Endothelial cell of umbilical vein (primary cell): ENCODE measurements at regions not wholly inside any gene's neighbourhood (a gene's known extent, or its start where the extent isn't known, plus 50 kb on each side); places are given as distances from the start of the nearest gene placed in this dataset.

Experiments
- BruUV-seq: library from RNA; stranded (reverse); fragments of 400-500 nt; replicated peaks from 2 replicates; lab custom pipeline; 2021; lab: Mats Ljungman, UMichigan
- CTCF ChIA-PET: fragments of 300-600, 350-600 bp; sonication (Branson Sonifier 250); formaldehyde crosslinking; loops from one replicate; lab custom pipeline; 2021; ENCODE audit warnings: antibody characterized with exemption, inconsistent platforms; lab: Charles Lee
- POLR2A ChIA-PET: fragments of 300-600, 350-600 bp; sonication (Branson Sonifier 250); formaldehyde crosslinking; loops from one replicate; lab custom pipeline; 2021; ENCODE audit warnings: antibody characterized with exemption, inconsistent platforms; lab: Charles Lee
- DNase-seq: peaks from one replicate; pipeline ENCODE4 v3.0.0-alpha.2; 2011; ENCODE audit warnings: low read depth, low spot score
- FAIRE-seq: peaks from 2 replicates; lab custom pipeline; 2011; peaks lifted over from hg19 to GRCh38; lab: Jason Lieb, UNC
- H2AFZ ChIP-seq: 2 replicates; pipeline ENCODE4 v1.6.0; 2012; ENCODE audit warnings: low read depth, low read length, control low read depth, inconsistent platforms
- H3K27ac ChIP-seq: 2 replicates; pipeline ENCODE4 v1.5.1; 2011; ENCODE audit warnings: low read depth, mild to moderate bottlenecking, control low read depth, low read length, moderate library complexity; ENCODE audit not compliant: insufficient read depth
- H3K27me3 ChIP-seq, 2 experiments: 2 replicates each; pipeline versions ENCODE4 v1.6.0 to v1.6.1; 2011; ENCODE audit warnings: low read length in 2 of 2, mixed read lengths in 1 of 2; ENCODE audit not compliant: control insufficient read depth in 2 of 2, insufficient read depth in 2 of 2
- H3K36me3 ChIP-seq, 2 experiments: 2 replicates in 1 of 2; 3 replicates in 1 of 2; pipeline ENCODE4 v1.5.1; 2011; ENCODE audit warnings: low read length in 2 of 2, mild to moderate bottlenecking in 1 of 2, moderate library complexity in 1 of 2; ENCODE audit not compliant: control insufficient read depth in 2 of 2, insufficient read depth in 2 of 2; ENCODE audit errors: extremely low read depth in 1 of 2
- H3K4me1 ChIP-seq: 3 replicates; pipeline ENCODE4 v1.5.1; 2011; ENCODE audit warnings: mild to moderate bottlenecking, low read length; ENCODE audit not compliant: control insufficient read depth, insufficient read depth; ENCODE audit errors: extremely low read depth
- H3K4me2 ChIP-seq: 2 replicates; pipeline ENCODE4 v1.6.1; 2011; ENCODE audit warnings: low read length, control low read depth, mixed read lengths; ENCODE audit not compliant: insufficient read depth
- H3K4me3 ChIP-seq, 3 experiments: fragments of 200-600 bp in 1 of 3; sonication (generic), shearing (Covaris generic) in 1 of 3; replicated peaks in 1 of 3; 2 replicates each; pipeline ENCODE4 v1.5.1; 2011 to 2016; ENCODE audit warnings: control low read depth in 3 of 3, low read length in 3 of 3, mild to moderate bottlenecking in 2 of 3, inconsistent platforms in 1 of 3, low read depth in 1 of 3, moderate library complexity in 1 of 3; ENCODE audit not compliant: insufficient read depth in 1 of 3
- H3K79me2 ChIP-seq: 2 replicates; pipeline ENCODE4 v1.6.0; 2012; ENCODE audit warnings: low read length, inconsistent platforms; ENCODE audit not compliant: control insufficient read depth, insufficient read depth
- H3K9ac ChIP-seq: replicated peaks from 2 replicates; pipeline ENCODE3; 2011; ENCODE audit warnings: low read length, control low read depth; ENCODE audit not compliant: insufficient read depth; ENCODE audit errors: extremely low read depth
- H3K9me1 ChIP-seq: replicated peaks from 3 replicates; pipeline ENCODE4 v1.6.0; 2011; ENCODE audit warnings: mild to moderate bottlenecking, low read length; ENCODE audit not compliant: control insufficient read depth, insufficient read depth; ENCODE audit errors: extremely low read depth
- H3K9me3 ChIP-seq: replicated peaks from 2 replicates; pipeline ENCODE4 v1.5.1; 2012; ENCODE audit warnings: low read length, inconsistent platforms; ENCODE audit not compliant: control insufficient read depth, insufficient read depth
- H4K20me1 ChIP-seq: replicated peaks from 2 replicates; pipeline ENCODE3; 2011; ENCODE audit warnings: mild to moderate bottlenecking, low read length; ENCODE audit not compliant: control insufficient read depth, insufficient read depth; ENCODE audit errors: extremely low read depth
- CTCF ChIP-seq, 2 donors: IDR thresholded peaks; 1 replicate in 1 of 2; 2 replicates in 1 of 2; pipeline ENCODE4 v1.5.1; 2011; ENCODE audit warnings: low read length in 2 of 2, mild to moderate bottlenecking in 2 of 2, moderate library complexity in 2 of 2, control low read depth in 1 of 2, inconsistent platforms in 1 of 2, low read depth in 1 of 2; ENCODE audit not compliant: insufficient read depth in 1 of 2; ENCODE audit errors: extremely low read depth in 1 of 2
- EZH2 ChIP-seq: IDR thresholded peaks from 2 replicates; pipeline ENCODE4 v1.6.1; 2012; ENCODE audit warnings: borderline replicate concordance, low read depth, mild to moderate bottlenecking, moderate library complexity, low read length, inconsistent platforms; ENCODE audit not compliant: severe bottlenecking
- FOS ChIP-seq: IDR thresholded peaks from 2 replicates; pipeline ENCODE4 v1.6.1; 2011; ENCODE audit warnings: mild to moderate bottlenecking, low read length, moderate library complexity, borderline replicate concordance; ENCODE audit not compliant: insufficient read depth
- GATA2 ChIP-seq: IDR thresholded peaks from 2 replicates; pipeline ENCODE4 v1.7.0; 2011; ENCODE audit warnings: low read depth, mild to moderate bottlenecking, moderate library complexity, mixed read lengths, low read length; ENCODE audit not compliant: insufficient read length, insufficient read depth
- JUN ChIP-seq: IDR thresholded peaks from 2 replicates; pipeline ENCODE4 v1.6.1; 2011; ENCODE audit warnings: borderline replicate concordance, low read depth; ENCODE audit not compliant: insufficient read length, insufficient read depth
- MAX ChIP-seq: IDR thresholded peaks from 2 replicates; pipeline ENCODE4 v1.6.1; 2011; ENCODE audit not compliant: insufficient read depth, insufficient read length
- POLR2A ChIP-seq: IDR thresholded peaks from 2 replicates; pipeline ENCODE4 v1.6.1; 2012; ENCODE audit warnings: low read depth, mild to moderate bottlenecking, control low read depth, low read length
- POLR2AphosphoS5 ChIP-seq: IDR thresholded peaks from 2 replicates; pipeline ENCODE4 v1.6.1; 2012; ENCODE audit warnings: low read depth, mild to moderate bottlenecking, control low read depth, low read length, moderate library complexity; ENCODE audit not compliant: insufficient read depth
- dilution Hi-C: fragments of 300-500 bp; cut with MboI; formaldehyde crosslinking; loops from one replicate; pipeline ENCODE4 v1.15.0; 2019; ENCODE audit warnings: low sequenced_read_pairs; ENCODE audit not compliant: extremely low pct_ligation_motif_present
- intact Hi-C: fragments of 100-400 bp; cut with micrococcal nuclease; formaldehyde crosslinking; loops from one replicate; pipeline ENCODE4 v1.10.0; 2022

GRCh38 chr5:9953691-9954090, 296.0 kb downstream of the ATPSCKMT start:
- FAIRE-seq (no peak), DNase-seq (no peak)
- ChIA-PET CTCF (no interaction called here), POLR2A (no interaction called here)
- Histone ChIP-seq H3K4me2 (no peak overlapping the region), H3K9me3 (no peaks in the 10 kb centered on the region), H3K4me1 (no peaks in the 10 kb centered on the region), H2AFZ (no peak overlapping the region), H3K9me1 (no peaks in the 10 kb centered on the region), H3K27me3 (no peaks in the 10 kb centered on the region), H3K4me3 (no peak overlapping the region), H4K20me1 (no peaks in the 10 kb centered on the region), H3K36me3 (no peaks in the 10 kb centered on the region), H3K9ac (no peak overlapping the region), H3K79me2 (no peaks in the 10 kb centered on the region), H3K27ac (no peak overlapping the region)
- intact Hi-C loops, result no loop called here
- dilution Hi-C loops, result no loop called here
- no peak for TF ChIP-seq GATA2
- no peak for TF ChIP-seq EZH2
- TF ChIP-seq JUN, result no peak
- TF ChIP-seq CTCF (IDR thresholded peaks at IDR 0.05; ENCODE audit: extremely low read depth in 1 of 2, insufficient read depth in 1 of 2, low read depth in 1 of 2, low read length in 2 of 2), result no peak
- no peak for TF ChIP-seq FOS
- TF ChIP-seq MAX, result no peak
- no peak for TF ChIP-seq POLR2AphosphoS5
- no peak for TF ChIP-seq POLR2A
- no TSS peak for BruUV-seq
